HepG2 (cell line): ENCODE measurements at regions not wholly inside any gene's neighbourhood (a gene's known extent, or its start where the extent isn't known, plus 50 kb on each side); places are given as distances from the start of the nearest gene placed in this dataset.

Experiments used
- CEBPB ChIP-seq: IDR thresholded peaks from 2 replicates; pipeline ENCODE4 v1.6.1; 2011; ENCODE audit warnings: low read depth, low read length, improper control_type of control experiment, borderline replicate concordance
- FOXK2 ChIP-seq: fragments of 450-650 bp; IDR thresholded peaks from 2 replicates; pipeline ENCODE4 v1.6.1; 2016
- JUNB ChIP-seq: sonication (generic); formaldehyde crosslinking; IDR thresholded peaks from 2 replicates; pipeline ENCODE4 v1.8.0; 2022; ENCODE audit warnings: missing genetic modification reagents, mild to moderate bottlenecking, borderline replicate concordance
- KDM1A ChIP-seq: IDR thresholded peaks from 2 replicates; pipeline ENCODE4 v1.6.1; 2016; ENCODE audit warnings: missing compliant biosample characterization
- PCBP2 ChIP-seq: fragments of 200-400 bp; formaldehyde crosslinking; optimal IDR thresholded peaks from 2 replicates; pipeline ENCODE3; 2018; ENCODE audit warnings: low read length, low read depth; ENCODE audit not compliant: poor library complexity, severe bottlenecking
- POLR2A ChIP-seq, 2 experiments: IDR thresholded peaks; 2 replicates each; pipeline ENCODE4 v1.6.1; 2011; ENCODE audit warnings: low read depth in 2 of 2, low read length in 2 of 2, mild to moderate bottlenecking in 1 of 2, moderate library complexity in 1 of 2; ENCODE audit not compliant: insufficient read depth in 1 of 2
- SMAD1 ChIP-seq: sonication (generic); formaldehyde crosslinking; IDR thresholded peaks from 2 replicates; pipeline ENCODE4 v1.4.0; 2020; ENCODE audit warnings: missing genetic modification reagents, low read depth, mild to moderate bottlenecking, borderline replicate concordance
- ZNF431 ChIP-seq: sonication (generic); formaldehyde crosslinking; IDR thresholded peaks from 2 replicates; pipeline ENCODE4 v1.9.0; 2022; ENCODE audit warnings: missing genetic modification reagents, low read depth, mild to moderate bottlenecking, borderline replicate concordance
- TF ChIP-seq, protein P1 (sequence below): IDR thresholded peaks from 2 replicates; pipeline ENCODE4 v1.6.1; 2016
- TF ChIP-seq, protein P2 (sequence below): sonication (generic); formaldehyde crosslinking; IDR thresholded peaks from 2 replicates; pipeline ENCODE4 v1.5.0; 2020; ENCODE audit warnings: mild to moderate bottlenecking, missing genetic modification reagents, moderate library complexity

DNA sequence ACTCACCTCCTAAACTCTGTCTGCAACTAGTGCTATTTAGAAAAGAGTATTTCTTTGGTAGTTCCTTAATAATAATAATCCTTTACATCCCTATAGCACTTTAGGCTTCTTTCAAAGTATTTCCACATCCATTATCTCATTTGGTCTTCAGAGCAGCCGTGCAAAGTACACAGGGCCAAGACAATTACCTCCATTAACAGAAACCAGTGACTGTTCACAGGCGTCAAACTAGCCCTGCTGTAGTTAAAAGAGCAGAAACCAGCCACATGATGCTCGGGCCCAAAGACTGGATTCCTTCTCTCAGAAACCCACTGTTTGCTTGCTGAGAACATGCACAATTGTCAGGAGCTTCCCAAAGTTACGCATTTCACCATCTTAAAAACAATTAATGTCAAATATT is 396.0 kb upstream of the DAB1 start:
- TF ChIP-seq ZNF431 (no peak), JUNB (CRISPR knock-in tag) (no peak), KDM1A (no peak), PCBP2 (no peak), POLR2A (IDR thresholded peaks at IDR 0.05; ENCODE audit: insufficient read depth in 1 of 2, low read depth in 2 of 2, low read length in 2 of 2) (no peak), FOXK2 (no peak), SMAD1 (CRISPR knock-in tag) (no peak), CEBPB (no peak)
- TF ChIP-seq, protein P1, sequence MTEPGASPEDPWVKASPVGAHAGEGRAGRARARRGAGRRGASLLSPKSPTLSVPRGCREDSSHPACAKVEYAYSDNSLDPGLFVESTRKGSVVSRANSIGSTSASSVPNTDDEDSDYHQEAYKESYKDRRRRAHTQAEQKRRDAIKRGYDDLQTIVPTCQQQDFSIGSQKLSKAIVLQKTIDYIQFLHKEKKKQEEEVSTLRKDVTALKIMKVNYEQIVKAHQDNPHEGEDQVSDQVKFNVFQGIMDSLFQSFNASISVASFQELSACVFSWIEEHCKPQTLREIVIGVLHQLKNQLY (CRISPR knock-in tag), result no peak
- TF ChIP-seq, protein P2, sequence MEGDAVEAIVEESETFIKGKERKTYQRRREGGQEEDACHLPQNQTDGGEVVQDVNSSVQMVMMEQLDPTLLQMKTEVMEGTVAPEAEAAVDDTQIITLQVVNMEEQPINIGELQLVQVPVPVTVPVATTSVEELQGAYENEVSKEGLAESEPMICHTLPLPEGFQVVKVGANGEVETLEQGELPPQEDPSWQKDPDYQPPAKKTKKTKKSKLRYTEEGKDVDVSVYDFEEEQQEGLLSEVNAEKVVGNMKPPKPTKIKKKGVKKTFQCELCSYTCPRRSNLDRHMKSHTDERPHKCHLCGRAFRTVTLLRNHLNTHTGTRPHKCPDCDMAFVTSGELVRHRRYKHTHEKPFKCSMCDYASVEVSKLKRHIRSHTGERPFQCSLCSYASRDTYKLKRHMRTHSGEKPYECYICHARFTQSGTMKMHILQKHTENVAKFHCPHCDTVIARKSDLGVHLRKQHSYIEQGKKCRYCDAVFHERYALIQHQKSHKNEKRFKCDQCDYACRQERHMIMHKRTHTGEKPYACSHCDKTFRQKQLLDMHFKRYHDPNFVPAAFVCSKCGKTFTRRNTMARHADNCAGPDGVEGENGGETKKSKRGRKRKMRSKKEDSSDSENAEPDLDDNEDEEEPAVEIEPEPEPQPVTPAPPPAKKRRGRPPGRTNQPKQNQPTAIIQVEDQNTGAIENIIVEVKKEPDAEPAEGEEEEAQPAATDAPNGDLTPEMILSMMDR (CRISPR knock-in tag), result no peak
